A673 (cell line): ENCODE measurements at regions not wholly inside any gene's neighbourhood (a gene's known extent, or its start where the extent isn't known, plus 50 kb on each side); places are given as distances from the start of the nearest gene placed in this dataset.

ENCODE experiments used
- BruUV-seq: library from RNA; stranded (reverse); fragments of 400-500 nt; replicated peaks from 2 replicates; lab custom pipeline; 2021; lab: Mats Ljungman, UMichigan
- CTCF ChIA-PET: fragments of 300-600 bp; sonication (Branson Sonifier 250); formaldehyde crosslinking; loops from one replicate; lab custom pipeline; 2022; ENCODE audit warnings: antibody characterized with exemption; lab: Charles Lee
- POLR2A ChIA-PET: fragments of 300-600 bp; sonication (Branson Sonifier 250); formaldehyde crosslinking; loops from one replicate; lab custom pipeline; 2022; ENCODE audit warnings: antibody characterized with exemption; ENCODE audit not compliant: low non-redundant PET; lab: Charles Lee
- DNase-seq: peaks from one replicate; pipeline ENCODE4 v3.0.0-alpha.2; 2015; ENCODE audit warnings: low spot score
- H3K27ac ChIP-seq: fragments of 200-600 bp; sonication (generic); 2 replicates; pipeline ENCODE4 v1.5.1; 2016; ENCODE audit warnings: mixed run types, low read depth, mild to moderate bottlenecking, mixed read lengths, antibody characterized with exemption, low read length; ENCODE audit not compliant: poor library complexity, severe bottlenecking
- H3K27me3 ChIP-seq: fragments of 200-600 bp; sonication (generic); replicated peaks from 2 replicates; pipeline ENCODE4 v1.6.1; 2017; ENCODE audit warnings: mixed run types, low read depth, mild to moderate bottlenecking, mixed read lengths, antibody characterized with exemption, low read length; ENCODE audit not compliant: insufficient read depth, poor library complexity
- H3K36me3 ChIP-seq: fragments of 200-600 bp; sonication (generic); 2 replicates; pipeline ENCODE4 v1.6.1; 2016; ENCODE audit warnings: mixed run types, mild to moderate bottlenecking, mixed read lengths, antibody characterized with exemption, low read length; ENCODE audit not compliant: insufficient read depth, poor library complexity, severe bottlenecking
- H3K4me1 ChIP-seq: fragments of 200-600 bp; sonication (generic); 2 replicates; pipeline ENCODE4 v1.6.1; 2017; ENCODE audit warnings: mixed run types, mild to moderate bottlenecking, mixed read lengths, antibody characterized with exemption, low read length; ENCODE audit not compliant: insufficient read depth, poor library complexity, severe bottlenecking
- H3K4me3 ChIP-seq: fragments of 200-600 bp; sonication (generic); 2 replicates; pipeline ENCODE4 v1.5.1; 2016; ENCODE audit warnings: low read depth, mixed run types, mild to moderate bottlenecking, mixed read lengths, low read length; ENCODE audit not compliant: poor library complexity, severe bottlenecking
- H3K9me3 ChIP-seq: fragments of 200-600 bp; sonication (generic); 2 replicates; pipeline ENCODE4 v1.6.1; 2016; ENCODE audit warnings: mixed run types, low read depth, mild to moderate bottlenecking, mixed read lengths, antibody characterized with exemption, low read length; ENCODE audit not compliant: poor library complexity, severe bottlenecking
- EZH2 ChIP-seq: fragments of 200-600 bp; sonication (generic); IDR thresholded peaks from 2 replicates; pipeline ENCODE4 v1.6.1; 2017; ENCODE audit warnings: borderline replicate concordance, low read depth, mild to moderate bottlenecking, mixed read lengths, antibody characterized with exemption, low read length; ENCODE audit not compliant: poor library complexity, severe bottlenecking
- intact Hi-C: fragments of 100-400 bp; cut with micrococcal nuclease; formaldehyde crosslinking; loops from one replicate; pipeline ENCODE4 v1.10.0; 2022; ENCODE audit not compliant: unreplicated experiment
- TF ChIP-seq, protein P1 (sequence below): fragments of 300-800, 200-600 bp; sonication (generic); conservative IDR thresholded peaks from 2 replicates; pipeline ENCODE4 v1.5.1; 2017; ENCODE audit warnings: low read depth, mild to moderate bottlenecking, antibody characterized with exemption, low read length, moderate library complexity, mixed read lengths

DNA sequence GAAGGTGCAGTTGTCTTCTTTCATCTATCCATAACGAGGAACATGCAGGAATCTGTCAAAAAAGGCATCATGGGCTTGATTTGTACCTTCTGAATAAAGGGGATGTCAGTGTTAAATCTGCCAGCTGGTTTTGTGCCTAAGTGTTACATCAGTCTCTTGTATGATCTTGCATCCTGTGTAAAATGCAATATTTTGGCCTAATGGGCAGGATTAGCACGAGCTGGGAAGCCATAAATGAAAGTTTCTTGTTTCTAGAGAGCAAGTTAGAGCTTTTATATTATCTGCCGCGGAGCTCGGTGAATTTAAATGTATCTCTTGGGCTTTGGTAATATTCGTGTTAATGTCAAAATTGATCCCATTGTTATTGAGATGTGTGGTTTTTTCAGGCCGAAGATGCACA, 526.1 kb upstream of the WWC1 start:
- H3K4me3 ChIP-seq: no peak overlapping the region
- peak; percentile 50 for DNase-seq
- TF ChIP-seq, protein P1, sequence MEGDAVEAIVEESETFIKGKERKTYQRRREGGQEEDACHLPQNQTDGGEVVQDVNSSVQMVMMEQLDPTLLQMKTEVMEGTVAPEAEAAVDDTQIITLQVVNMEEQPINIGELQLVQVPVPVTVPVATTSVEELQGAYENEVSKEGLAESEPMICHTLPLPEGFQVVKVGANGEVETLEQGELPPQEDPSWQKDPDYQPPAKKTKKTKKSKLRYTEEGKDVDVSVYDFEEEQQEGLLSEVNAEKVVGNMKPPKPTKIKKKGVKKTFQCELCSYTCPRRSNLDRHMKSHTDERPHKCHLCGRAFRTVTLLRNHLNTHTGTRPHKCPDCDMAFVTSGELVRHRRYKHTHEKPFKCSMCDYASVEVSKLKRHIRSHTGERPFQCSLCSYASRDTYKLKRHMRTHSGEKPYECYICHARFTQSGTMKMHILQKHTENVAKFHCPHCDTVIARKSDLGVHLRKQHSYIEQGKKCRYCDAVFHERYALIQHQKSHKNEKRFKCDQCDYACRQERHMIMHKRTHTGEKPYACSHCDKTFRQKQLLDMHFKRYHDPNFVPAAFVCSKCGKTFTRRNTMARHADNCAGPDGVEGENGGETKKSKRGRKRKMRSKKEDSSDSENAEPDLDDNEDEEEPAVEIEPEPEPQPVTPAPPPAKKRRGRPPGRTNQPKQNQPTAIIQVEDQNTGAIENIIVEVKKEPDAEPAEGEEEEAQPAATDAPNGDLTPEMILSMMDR: no peak
- no peak for TF ChIP-seq EZH2
- H3K4me1 ChIP-seq: peaks cover 51% of the 10 kb centered on the region
- intact Hi-C loops: loop anchor here (10.0 kb wide), 1 partner anchor 191 kb away; no protein-coding TSS in a partner anchor
- peak overlapping the region; percentile 73 for H3K27ac ChIP-seq
- H3K27me3 ChIP-seq: no peaks in the 10 kb centered on the region
- CTCF ChIA-PET: no interaction called here
- no peaks in the 10 kb centered on the region for H3K9me3 ChIP-seq
- no peaks in the 10 kb centered on the region for H3K36me3 ChIP-seq
- POLR2A ChIA-PET: no interaction called here
- no TSS peak for BruUV-seq

DNA sequence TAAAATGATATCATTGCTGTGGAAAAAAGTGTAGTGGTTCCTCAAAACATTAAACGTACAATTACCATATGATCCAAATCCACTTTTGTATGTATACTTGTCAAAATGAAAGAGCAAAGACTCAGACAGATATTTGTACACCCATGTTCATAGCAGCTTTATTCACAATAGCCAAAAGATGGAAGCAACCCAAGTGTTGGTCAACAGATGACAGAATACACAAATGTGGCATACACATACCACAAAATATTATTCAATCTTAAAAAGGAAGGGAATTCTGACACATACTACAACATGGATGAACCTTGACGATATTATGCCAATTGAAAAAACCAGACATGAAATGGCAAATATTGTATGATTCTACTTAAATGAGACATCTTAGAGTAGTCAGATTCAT, 524.5 kb upstream of the WWC1 start:
- no peak for DNase-seq
- H3K4me3 ChIP-seq: no peak overlapping the region
- intact Hi-C loops: loop anchor here (10.0 kb wide), 1 partner anchor 192 kb away; no protein-coding TSS in a partner anchor
- TF ChIP-seq, protein P1: no peak
- no peak for TF ChIP-seq EZH2
- H3K4me1 ChIP-seq: peaks cover 42% of the 10 kb centered on the region
- no peak overlapping the region for H3K27ac ChIP-seq
- ChIA-PET CTCF (no interaction called here), POLR2A (no interaction called here)
- no peaks in the 10 kb centered on the region for H3K9me3 ChIP-seq
- no peaks in the 10 kb centered on the region for H3K36me3 ChIP-seq
- no peaks in the 10 kb centered on the region for H3K27me3 ChIP-seq
- BruUV-seq: no TSS peak

DNA sequence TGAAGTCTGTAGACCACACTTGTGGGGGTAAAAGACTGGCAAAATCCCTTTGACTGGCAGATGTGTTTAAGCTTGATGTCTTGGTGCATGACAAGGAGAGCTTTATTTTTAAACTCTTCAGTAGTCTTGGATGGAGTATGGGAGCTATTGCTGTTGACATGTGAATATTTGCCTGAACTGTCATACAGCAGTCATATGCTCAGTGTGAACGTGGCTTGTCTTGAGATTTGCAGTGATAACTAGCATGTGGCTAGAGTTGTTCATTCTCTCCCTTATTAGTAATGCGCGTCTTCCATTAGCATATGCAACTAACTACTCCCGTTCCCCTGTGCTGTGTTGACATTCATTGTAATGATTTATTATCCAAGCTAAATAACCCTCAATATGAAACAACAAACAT, 523.6 kb upstream of the WWC1 start:
- H3K9me3 ChIP-seq: no peaks in the 10 kb centered on the region
- H3K27ac ChIP-seq: no peak overlapping the region
- no peaks in the 10 kb centered on the region for H3K36me3 ChIP-seq
- no peaks in the 10 kb centered on the region for H3K27me3 ChIP-seq
- TF ChIP-seq, protein P1: no peak
- TF ChIP-seq EZH2: no peak
- peaks cover 42% of the 10 kb centered on the region for H3K4me1 ChIP-seq
- POLR2A ChIA-PET: no interaction called here
- intact Hi-C loops: loop anchor here (10.0 kb wide), 1 partner anchor 193 kb away; no protein-coding TSS in a partner anchor
- no peak overlapping the region for H3K4me3 ChIP-seq
- no TSS peak for BruUV-seq
- CTCF ChIA-PET: no interaction called here
- DNase-seq: no peak
